ENCODE measurements at regions not wholly inside any gene's neighbourhood (a gene's known extent, or its start where the extent isn't known, plus 50 kb on each side); places are given as distances from the start of the nearest gene placed in this dataset.

GRCh38 chr2:15049096-15049993, 416.8 kb downstream of the LRATD1 start:
- DNase-seq: no peak

GRCh38 chr2:15050483-15050882, 418.0 kb downstream of the LRATD1 start:
- no peak for DNase-seq

DNA sequence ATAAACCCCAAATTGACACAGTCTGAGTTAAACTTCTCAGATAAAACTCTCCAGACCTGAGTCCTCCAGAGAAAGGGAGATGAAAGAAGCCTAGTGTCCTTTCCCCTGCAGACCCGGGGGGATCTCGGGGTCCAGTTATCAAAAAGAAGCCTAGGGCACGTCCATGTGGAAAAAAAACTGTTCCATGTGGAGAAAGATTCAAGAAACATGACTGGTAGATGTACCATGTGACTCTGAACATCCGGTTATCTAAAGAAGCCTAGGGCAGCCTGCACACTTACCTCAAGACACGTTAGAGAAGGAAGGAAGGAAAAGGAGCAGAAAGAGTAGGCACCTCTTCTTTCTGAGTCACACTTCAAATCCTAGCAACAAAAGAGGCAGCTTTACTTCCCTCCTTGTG, 421.0 kb downstream of the LRATD1 start:
- no peak for DNase-seq

DNA sequence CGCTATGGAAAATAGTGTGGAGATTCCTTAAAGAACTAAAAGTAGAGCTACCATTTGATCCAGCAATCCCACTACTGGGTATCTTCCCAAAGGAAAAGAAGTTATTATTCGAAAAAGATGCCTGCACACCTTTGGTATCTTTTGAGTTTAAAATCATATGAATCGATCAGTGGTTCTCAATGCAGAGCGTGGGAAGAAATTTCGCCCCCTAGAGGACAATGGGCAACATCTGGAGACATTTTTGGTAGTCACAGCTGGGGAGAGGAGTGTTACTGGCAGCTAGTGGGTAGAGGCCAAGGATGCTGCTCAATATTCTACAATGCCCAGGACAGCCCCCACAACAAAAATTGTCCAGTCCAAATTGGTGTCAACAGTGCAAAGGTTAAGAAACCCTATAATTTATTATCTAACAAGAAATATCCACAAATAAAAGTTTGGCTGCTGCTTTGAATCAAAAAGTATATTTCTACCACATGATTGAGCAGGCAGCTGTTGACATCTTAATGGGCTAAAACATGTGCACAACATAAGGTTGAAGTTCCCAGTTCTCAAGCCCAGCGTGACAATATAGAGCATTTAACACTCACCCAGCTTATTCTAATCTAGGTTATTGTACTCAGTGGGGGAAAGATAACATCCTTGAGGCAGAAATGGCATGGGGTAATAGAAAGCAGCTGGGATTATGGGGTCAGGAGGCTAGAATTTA, 425.7 kb downstream of the LRATD1 start:
- peak; percentile 6 to 31 for DNase-seq

DNA sequence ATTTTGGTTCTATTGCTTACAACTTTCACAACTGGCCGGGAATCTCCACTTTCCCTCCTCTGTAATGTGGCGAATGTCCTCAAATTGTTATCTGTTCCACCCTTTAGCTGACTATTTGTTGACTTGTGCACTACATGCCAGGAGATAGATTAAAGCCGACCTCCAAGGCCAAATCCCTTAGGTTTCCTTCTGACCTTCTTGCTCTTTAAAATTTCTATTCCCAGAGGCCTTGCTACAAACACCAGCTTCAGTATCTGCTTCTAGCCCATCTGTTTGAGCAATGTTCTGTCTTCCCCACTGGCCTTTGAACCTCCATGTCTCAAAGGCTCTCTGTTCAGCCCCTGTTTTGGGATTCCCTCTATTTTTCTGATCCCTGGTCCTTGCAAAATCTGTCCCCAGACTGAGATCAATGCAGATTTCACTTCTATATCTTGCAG, 426.2 kb downstream of the LRATD1 start:
- DNase-seq: no peak

DNA sequence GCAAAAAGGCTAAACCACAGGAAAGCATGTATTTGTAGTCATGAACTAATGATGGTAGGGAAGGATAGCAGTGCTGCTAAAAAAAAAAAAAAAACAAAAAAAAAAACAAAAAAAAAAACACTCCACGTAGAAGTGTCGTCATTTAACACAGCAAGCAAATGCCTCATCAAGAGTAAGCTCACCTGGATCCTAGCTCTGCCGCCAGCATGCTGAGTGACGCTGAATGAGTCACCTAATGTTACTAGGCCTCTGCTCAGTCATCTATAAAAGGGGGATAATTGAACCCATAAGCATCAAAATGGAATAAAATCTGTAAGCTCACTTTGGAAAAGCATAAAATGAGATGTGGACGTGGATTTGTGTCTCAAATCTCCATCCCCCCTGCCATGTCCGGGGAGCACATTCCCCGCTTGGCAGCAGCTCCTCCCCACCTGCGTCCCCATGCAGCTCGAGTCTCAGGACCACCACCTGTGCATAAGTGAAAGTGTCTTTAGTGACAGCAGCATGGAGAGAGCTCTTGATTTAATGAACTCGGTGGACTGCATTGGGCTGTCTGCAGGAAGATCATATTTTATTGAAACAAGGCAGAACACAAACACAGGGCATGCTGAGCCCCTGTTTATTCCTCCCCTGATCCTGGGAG, 427.5 kb downstream of the LRATD1 start:
- DNase-seq: no peak

DNA sequence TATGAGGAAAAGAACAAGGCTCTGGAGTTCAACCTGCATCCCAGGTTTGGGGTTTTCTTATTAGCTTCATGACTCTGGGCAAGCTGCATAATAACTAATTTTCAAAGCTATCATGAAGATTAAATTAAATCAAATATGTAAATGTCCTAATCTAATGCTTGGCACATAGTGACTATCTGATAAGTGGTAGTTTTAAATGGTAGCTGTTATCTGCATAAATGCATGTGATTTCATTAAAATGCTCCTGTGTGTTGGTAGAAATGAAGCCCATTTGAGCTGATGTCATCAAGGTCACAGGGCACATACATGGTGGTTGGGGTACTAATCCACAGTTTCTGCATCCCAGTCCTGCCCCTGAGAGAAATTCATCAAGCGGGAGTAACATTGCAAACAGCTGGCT, 428.8 kb downstream of the LRATD1 start:
- no peak for DNase-seq

- DNase-seq: no peak
Measured at GRCh38 chr2:15066138-15066537, 433.6 kb downstream of the LRATD1 start.

DNA sequence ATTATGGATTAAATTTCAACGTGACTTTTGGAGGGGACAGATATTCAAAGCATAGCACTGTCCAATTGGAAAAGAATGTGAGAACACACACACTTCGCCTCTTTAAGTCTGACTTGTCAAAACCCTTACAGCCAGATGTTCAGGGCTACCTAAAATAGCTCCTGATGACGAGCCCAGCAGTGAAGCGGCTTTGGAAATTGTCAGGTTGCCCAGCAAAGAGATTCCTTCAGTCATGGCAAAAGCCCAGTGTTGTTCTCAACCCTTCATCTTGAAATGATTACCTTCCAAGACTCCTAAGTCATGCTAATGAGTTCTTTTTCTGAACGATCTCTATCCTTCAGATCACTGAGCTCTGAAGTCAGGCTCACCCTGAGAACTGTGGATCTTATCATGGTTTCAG, 436.6 kb downstream of the LRATD1 start:
- DNase-seq: no peak

GRCh38 chr2:15072836-15073235, 440.3 kb downstream of the LRATD1 start:
- no peak for DNase-seq

GRCh38 chr2:15073664-15074063, 441.1 kb downstream of the LRATD1 start:
- no peak for DNase-seq

GRCh38 chr2:15074319-15074718, 441.8 kb downstream of the LRATD1 start:
- no peak for DNase-seq

DNA sequence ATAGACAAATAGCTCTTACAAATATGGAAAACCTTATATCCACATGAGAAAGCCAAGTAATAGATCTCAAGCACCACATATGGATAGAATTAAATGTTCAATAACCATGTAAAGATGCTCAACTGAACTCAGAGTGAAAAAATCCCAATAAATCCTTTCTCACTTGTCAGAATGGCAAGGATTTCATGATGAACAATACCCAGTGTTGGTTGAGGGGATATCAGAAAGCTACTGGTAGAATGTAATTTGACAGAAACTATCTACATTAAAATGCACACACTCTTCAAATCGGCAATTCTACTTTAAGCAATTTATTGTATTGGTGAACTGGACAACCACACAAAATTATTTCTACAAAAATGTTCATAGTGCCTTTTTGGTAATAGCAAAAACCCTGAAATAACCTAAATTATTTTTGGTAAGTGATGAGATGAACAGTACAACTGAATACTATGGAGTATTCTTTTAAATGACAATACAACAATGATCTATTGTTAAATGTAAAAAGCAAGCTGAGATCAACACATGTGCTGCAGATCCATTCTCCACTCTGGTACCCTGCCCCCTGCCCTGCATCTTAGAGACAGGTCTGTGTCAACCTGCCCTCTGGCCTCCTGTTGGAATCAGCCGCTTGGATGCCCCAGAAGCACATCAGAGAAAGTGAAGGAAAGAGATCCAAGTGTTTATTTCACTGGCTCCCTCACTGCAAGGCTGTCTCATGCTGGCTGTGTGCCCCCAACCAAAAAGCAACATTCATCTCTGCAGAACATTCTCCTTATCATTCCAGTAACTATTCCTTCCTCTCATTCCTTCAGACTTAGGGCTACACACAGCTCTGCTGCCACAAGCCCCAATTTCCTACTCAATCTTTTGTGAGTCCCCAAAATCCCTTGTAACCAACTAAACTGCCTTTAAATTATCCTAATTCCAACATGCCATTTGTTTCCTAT, 442.5 kb downstream of the LRATD1 start:
- DNase-seq: no peak

DNA sequence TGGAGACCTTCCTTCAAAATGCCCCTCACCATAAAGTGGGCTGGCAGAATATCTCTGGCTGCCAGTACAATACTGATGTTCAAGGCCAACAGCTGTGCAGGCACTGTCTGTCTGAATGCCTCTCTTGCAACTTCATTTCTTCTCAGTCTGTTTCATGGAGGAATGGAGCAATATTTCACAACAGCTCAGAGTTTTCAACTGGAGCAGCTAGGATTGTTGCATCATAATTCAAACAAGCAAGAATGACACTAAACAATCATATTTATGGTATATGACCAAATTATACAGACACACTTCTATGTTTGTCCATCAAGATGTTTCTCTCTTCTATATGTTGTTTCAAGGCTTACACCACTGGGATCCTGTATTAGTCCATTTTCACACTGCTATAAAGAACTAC, 444.2 kb downstream of the LRATD1 start:
- no peak for DNase-seq

- no peak for DNase-seq
Measured at GRCh38 chr2:15081356-15081755, 448.8 kb downstream of the LRATD1 start.

GRCh38 chr2:15082105-15083058, 449.9 kb downstream of the LRATD1 start:
- no peak for DNase-seq

DNA sequence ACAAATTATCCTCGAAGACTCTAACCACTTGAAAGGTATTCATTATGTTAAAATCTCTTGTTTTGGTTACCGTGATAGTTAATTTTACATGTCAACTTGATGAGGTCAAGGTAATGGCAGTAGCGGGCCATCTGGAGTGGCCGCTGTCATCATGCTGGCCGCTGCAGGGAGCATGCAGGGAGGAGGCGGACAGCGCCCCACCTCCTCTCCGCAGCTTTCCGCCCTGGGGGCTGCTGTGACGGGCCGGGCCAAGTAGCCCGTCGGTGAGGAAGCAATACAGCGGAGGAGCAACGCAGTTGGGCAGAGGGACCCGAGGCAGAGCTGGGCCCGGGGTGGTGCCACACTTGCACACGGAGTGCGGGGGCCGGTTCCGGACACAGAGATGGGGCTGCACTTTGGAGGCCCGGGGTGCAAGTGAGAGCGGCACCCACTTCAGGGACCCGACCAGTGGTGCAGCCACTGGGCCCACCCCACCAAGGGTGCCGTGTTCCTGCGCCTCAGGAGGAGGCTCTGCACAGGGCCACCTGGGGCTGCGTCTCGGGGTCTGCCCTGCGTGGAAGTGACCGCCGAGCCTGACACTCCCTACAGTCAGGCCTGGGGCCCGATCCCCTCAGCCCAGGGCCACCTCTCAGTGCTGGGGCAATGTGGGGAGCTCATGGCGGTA, 452.4 kb downstream of the LRATD1 start:
- no peak for DNase-seq

GRCh38 chr2:15092181-15092580, 459.7 kb downstream of the LRATD1 start:
- no peak for DNase-seq

DNA sequence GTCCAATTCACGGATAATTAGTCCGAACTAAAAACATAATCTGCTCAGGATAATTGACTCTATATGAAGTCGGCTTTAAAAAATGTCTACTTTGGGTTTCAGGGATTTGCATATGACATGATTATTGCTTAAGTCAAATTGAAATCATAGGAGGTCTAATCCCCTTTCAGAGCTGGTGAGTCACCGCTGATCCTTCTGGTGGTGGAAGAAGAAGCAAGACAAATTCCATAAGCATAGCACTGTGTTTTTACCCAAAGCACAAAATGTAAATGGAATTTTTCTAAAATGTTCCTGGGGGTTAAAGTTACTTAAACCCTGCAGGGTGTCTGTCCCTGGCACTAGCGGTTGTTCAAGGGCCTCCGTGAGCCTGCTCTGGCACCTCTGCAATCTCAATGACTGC, 460.2 kb downstream of the LRATD1 start:
- DNase-seq: no peak

DNA sequence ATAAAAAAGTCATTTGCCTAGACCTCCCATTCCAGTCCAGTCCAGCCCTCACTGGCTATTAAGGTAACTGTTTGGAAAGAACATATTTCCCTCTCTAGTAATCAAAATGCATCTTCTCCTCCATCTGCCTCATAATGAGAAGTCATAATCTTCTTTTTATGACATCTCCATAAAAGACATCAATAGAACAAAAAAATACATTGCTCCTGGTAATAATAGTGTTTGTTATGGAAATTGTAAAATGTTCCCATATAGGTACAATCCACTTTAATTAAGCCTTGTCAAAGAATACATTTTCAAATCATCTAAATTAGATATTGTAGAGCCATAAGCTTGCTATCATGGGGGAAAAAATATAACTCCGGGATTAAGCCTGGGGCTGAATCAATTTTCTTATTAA, 461.6 kb downstream of the LRATD1 start:
- DNase-seq: no peak

DNA sequence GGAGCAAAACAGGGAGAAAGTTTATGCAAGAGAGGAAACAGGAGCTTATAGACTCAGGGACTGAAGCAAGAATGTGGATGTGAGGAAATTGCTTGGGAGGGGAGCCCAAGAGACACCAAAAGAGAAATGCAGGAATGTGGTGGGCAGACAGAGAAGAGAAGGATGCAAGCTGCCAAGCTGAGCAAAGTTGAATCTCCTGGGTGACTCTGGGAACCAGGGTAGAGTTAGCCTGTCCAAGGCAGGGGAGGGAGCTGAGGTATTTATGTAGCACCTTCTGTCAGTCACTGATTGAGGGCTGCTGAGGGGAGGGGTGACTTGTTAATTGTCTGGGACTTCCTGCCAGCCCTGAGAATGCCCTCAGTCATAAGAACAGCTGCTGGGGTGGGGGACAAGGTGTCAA, 464.3 kb downstream of the NBAS start:
- no peak for DNase-seq
